Liver (tissue), 3 donors: ENCODE measurements at regions not wholly inside any gene's neighbourhood (a gene's known extent, or its start where the extent isn't known, plus 50 kb on each side); places are given as distances from the start of the nearest gene placed in this dataset.

Experiments used
- ATF3 ChIP-seq: IDR thresholded peaks from 2 replicates; pipeline ENCODE4 v1.6.1; 2016; ENCODE audit warnings: antibody characterized with exemption
- CTCF ChIP-seq: fragments of 150-350 bp; IDR thresholded peaks from 2 replicates; pipeline ENCODE4 v1.5.1; 2017; ENCODE audit warnings: improper control_type of control experiment, low read depth, low read length; ENCODE audit not compliant: missing input control
- EGR1 ChIP-seq, 2 donors: IDR thresholded peaks; 2 replicates each; pipeline ENCODE4 v1.6.1; 2016 to 2018; ENCODE audit warnings: antibody characterized with exemption in 2 of 2, low read depth in 2 of 2
- FOXA1 ChIP-seq: IDR thresholded peaks from 2 replicates; pipeline ENCODE4 v1.6.1; 2016; ENCODE audit warnings: antibody characterized with exemption
- GABPA ChIP-seq, 2 donors: IDR thresholded peaks in 1 of 2; conservative IDR thresholded peaks in 1 of 2; 2 replicates each; pipeline ENCODE4 v1.6.1; 2016; ENCODE audit warnings: antibody characterized with exemption in 2 of 2, mild to moderate bottlenecking in 1 of 2, moderate library complexity in 1 of 2
- HNF4G ChIP-seq: IDR thresholded peaks from 2 replicates; pipeline ENCODE4 v1.6.1; 2016; ENCODE audit warnings: antibody characterized with exemption
- JUND ChIP-seq, 2 donors: IDR thresholded peaks; 2 replicates each; pipeline ENCODE4 v1.6.1; 2016; ENCODE audit warnings: antibody characterized with exemption in 2 of 2
- MAX ChIP-seq: IDR thresholded peaks from 2 replicates; pipeline ENCODE4 v1.6.1; 2016; ENCODE audit warnings: antibody characterized with exemption
- RAD21 ChIP-seq, 2 donors: IDR thresholded peaks; 2 replicates each; pipeline ENCODE4 v1.6.1; 2016; ENCODE audit warnings: antibody characterized with exemption in 2 of 2, mild to moderate bottlenecking in 2 of 2
- REST ChIP-seq: IDR thresholded peaks from 2 replicates; pipeline ENCODE4 v1.6.1; 2016; ENCODE audit warnings: antibody characterized with exemption, mild to moderate bottlenecking
- RXRA ChIP-seq, 2 donors: IDR thresholded peaks; 2 replicates each; pipeline ENCODE4 v1.6.1; 2017 to 2018; ENCODE audit warnings: antibody characterized with exemption in 2 of 2, mild to moderate bottlenecking in 1 of 2
- TAF1 ChIP-seq: conservative IDR thresholded peaks from 2 replicates; pipeline ENCODE4 v1.6.1; 2016; ENCODE audit warnings: antibody characterized with exemption, mild to moderate bottlenecking
- YY1 ChIP-seq: IDR thresholded peaks from 2 replicates; pipeline ENCODE4 v1.6.1; 2016; ENCODE audit warnings: antibody characterized with exemption, mild to moderate bottlenecking
- ZBTB33 ChIP-seq: IDR thresholded peaks from 2 replicates; pipeline ENCODE4 v1.6.1; 2016; ENCODE audit warnings: antibody characterized with exemption
- donor health status: healthy.
- donor health status: healthy.

- no peak for TF ChIP-seq CTCF
- TF ChIP-seq EGR1 (IDR thresholded peaks at IDR 0.05; ENCODE audit: low read depth in 2 of 2) = no peak
- TF ChIP-seq RXRA (IDR thresholded peaks at IDR 0.05) = no peak
- no peak for TF ChIP-seq ZBTB33
- TF ChIP-seq YY1 = no peak
- TF ChIP-seq FOXA1 = no peak
- TF ChIP-seq JUND (IDR thresholded peaks at IDR 0.05) = no peak
- no peak for TF ChIP-seq RAD21 (IDR thresholded peaks at IDR 0.05)
- no peak for TF ChIP-seq TAF1
- TF ChIP-seq GABPA (IDR thresholded peaks at IDR 0.05 in 1 of 2, conservative IDR thresholded peaks at IDR 0.05 in 1 of 2) = no peak
- no peak for TF ChIP-seq MAX
- no peak for TF ChIP-seq REST
- no peak for TF ChIP-seq ATF3
- no peak for TF ChIP-seq HNF4G
These were observed 507.2 kb downstream of the LTN1 start for GRCh38 chr21:28485301-28486022.
